SH-SY5Y (cell line): ENCODE measurements at regions not wholly inside any gene's neighbourhood (a gene's known extent, or its start where the extent isn't known, plus 50 kb on each side); places are given as distances from the start of the nearest gene placed in this dataset.

Experiments used
- GATA2 ChIP-seq: IDR thresholded peaks from 2 replicates; pipeline ENCODE4 v1.6.1; 2011; ENCODE audit warnings: mild to moderate bottlenecking, low read depth, low read length
- GATA3 ChIP-seq: IDR thresholded peaks from 2 replicates; pipeline ENCODE4 v1.6.1; 2011; ENCODE audit warnings: low read depth, mild to moderate bottlenecking, low read length, moderate library complexity

DNA sequence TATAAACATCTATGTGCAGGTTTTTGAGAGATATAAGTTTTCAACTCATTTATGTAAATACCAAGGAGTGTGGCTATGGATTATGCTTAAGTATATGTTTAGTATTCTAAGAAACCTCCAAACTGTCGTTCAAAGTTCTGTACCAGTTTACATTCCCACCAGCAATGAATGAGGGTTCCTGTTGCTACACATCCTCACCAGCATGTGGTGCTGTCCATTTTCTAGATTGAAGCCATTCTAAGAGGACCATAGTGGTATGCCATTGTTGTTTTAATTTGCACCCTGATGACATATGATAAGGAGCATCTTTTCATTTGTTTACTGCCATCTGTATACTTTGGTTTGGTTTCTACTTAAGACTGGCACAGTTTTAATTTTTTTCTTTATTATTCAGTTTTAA is 2097.9 kb downstream of the LRRC4C start:
- TF ChIP-seq GATA2 = no peak
- no peak for TF ChIP-seq GATA3

DNA sequence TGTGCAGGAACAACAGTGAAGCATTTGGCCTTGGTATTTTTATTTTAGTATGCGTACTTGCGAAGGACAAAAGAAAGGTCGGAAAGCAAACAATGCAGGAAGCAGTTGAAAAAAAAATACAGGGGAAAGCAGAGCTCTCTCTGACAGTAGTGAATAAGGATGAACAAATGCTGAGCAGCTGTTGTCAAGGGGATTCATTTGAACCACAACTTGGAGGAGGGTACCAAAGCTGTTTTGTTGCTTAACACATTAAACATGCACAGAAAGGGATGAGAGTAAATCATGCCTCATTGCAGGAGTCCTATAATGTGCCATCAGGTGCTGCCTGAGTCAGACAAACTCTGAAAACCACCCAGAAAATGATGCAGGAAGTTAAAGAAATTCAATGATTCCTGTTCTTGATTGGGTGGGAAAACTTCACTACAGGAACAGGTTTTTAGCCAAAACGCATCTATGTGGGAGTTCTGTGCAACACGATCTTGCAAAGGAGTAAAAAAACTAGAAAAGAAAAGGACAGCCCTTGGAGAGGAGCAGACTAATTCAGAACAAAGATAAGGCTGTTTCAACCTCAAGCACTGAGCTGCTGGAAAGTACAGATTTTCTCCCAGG is 2113.5 kb downstream of the LRRC4C start:
- TF ChIP-seq GATA2 (no peak), GATA3 (no peak)

DNA sequence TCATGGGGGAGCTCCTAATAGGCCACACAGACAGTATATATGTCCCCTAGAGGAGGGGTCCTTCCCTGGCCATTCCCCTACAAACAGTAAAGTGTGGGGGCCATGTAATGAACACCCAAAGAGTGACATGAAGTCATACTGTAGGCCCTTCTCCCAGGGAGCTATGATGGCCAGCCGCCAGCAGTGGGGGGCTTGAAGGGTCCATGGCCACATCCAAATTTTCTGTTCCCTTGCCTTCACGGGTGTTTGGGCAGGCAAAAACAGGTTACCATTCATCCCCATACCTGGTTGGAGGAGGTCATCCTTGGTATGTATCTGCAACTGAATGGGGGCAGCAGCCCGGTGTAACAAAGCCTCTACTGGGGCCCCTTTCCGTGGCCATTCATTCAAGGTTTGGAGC is 2118.0 kb downstream of the LRRC4C start:
- no peak for TF ChIP-seq GATA2
- no peak for TF ChIP-seq GATA3

DNA sequence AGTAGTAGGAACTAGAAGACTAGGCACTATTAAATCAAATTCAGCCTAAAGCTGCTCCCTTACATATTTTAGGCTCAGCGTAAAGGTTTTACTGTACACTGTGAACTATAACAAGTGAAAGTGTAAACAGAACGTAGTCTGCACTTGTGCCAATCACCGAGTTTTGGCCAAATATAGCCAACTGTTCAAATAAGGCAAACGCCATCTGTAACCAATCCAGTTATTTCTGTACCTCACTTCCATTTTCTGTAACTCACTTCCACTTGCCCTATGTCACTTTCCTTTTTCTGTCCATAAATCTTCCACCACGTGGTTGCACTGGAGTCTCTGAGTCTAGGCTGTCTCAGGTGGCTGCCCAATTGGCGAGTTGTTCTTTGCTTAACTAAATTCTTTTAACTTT is 2132.2 kb downstream of the LRRC4C start:
- TF ChIP-seq GATA2 = no peak
- TF ChIP-seq GATA3 = no peak

DNA sequence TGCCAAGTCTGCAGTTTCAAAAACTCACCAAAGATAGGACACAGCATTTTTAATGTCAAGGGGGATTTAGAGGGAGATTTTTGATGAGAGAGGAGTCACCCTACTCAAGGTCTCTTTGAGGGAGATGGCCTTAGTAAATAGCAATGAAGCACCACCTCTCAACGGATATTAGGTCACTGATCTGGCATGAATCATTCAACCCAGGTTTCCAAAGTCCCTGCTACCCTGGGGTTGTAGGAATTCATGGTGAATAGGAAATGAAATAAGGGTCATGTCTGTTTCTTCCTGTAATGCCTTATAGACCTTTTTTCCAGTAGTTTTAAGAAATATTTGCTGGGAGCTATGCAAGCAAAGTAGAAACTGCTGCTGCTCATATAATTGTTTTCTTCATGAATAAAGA is 2154.9 kb downstream of the LRRC4C start:
- TF ChIP-seq GATA3 = no peak
- no peak for TF ChIP-seq GATA2

DNA sequence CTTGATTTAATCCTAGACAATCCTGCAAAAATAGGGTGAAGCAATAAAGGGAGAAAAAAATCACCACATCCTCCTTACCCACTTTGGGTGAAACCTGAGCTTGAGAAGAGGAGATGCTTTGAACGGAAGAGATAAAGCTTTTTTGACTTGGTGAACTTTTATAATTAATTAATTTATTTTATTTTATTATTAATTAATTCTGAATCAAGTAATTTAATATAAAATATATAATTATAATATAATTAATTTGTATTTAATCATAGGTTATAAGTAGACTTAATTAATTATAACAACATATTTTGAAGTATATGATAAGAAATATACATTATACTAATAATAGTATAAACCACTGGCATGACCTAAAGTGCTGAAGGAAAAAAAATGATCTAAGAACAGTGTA is 2164.8 kb downstream of the LRRC4C start:
- no peak for TF ChIP-seq GATA2
- no peak for TF ChIP-seq GATA3

DNA sequence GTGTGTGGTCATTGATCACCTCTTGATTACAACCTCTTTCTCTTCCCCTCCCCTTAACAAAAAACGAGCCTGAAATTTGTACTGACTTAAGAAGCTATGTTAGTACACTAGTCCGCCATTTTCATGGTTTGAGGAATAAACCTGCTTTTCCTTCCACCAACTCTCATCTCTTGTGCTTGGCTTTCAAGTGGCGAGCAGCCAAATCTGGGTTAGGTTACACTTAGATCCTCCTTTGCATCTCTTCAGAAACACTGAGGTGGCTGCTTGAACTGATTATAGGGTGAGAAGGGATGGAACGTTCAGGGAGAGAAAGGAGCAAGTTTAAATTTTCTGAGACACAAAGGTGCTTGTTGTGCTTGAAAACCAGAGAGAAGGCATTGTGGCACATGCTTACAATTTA is 2171.4 kb downstream of the LRRC4C start:
- TF ChIP-seq GATA2 = no peak
- no peak for TF ChIP-seq GATA3

DNA sequence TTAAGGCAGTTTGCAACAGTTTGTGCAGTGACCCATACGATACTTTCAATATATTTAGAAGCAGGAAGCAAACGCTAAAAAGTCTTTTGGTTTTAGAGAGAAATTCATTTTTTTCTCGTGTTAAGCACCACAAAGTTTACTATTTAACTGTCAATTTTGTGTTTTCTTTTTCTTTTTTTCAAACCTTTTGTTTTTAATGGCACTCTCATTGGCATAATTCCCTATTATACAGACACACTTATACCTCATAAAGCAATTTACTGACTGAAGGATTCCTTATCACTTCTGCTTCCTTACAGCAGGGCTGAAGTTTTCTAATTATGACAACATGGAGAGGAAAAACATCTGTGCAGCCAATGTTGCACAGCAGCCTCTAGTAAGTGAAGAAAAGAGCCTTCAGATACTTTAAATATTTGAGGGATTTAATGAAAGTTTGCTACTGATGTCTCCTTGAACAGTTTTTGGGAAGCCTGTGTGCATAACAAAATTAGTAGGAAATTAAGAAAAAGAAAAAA is 2191.2 kb downstream of the LRRC4C start:
- TF ChIP-seq GATA2 (no peak), GATA3 (no peak)

DNA sequence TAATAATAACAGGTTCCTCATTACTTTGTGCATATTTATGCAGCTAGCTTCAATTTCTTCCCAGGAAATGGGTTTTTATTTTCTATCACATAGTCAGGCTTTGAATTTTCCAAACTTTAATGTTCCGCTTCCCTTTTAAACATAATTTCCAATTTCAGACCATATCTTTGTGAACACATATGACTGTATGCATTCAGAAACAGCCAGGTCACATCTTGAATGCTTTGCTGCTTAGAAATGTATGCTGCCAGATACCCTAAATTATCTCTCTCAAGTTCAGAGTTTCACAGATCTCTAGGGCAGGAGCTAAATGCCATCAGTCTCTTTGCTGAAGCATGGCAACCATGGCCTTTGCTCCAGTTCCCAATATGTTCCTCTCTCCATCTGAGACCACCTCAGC is 2203.8 kb downstream of the LRRC4C start:
- TF ChIP-seq GATA2 (no peak), GATA3 (no peak)

DNA sequence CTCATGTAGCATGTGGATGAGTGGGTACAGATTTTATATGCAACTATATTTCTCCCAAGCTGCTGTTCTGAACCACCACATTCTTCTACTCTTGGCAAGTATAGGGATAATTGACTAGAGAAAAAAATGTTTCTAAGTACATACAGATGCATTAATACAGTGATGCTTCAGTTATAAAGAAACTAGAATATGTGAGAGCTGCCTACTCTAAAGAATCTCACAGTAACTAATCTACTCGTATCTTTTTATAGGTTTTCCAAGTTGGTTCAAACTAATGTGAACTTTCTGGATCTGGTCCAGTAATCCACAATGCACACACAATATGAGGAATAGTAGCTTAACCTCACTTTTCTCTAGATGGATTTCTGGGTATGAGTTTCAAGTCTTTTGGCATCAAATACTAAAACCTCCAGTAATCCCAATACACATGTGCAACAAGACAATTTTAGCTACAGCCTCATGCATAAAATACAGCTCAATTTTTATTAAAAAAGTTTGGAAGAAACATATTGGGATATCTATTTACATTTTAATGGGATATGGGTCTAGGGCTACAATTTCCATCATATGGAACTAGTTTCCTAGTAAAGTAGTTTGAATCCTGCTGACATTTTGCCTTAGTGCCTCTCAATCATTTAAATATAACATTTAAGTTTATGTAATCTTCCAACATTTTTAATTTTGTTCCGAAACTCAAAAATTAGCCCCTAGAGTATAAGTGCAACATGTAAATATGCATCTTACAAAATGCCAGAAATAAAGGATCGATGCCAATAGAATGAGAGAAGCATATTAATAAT is 2209.7 kb downstream of the LRRC4C start:
- TF ChIP-seq GATA3 (no peak), GATA2 (no peak)

DNA sequence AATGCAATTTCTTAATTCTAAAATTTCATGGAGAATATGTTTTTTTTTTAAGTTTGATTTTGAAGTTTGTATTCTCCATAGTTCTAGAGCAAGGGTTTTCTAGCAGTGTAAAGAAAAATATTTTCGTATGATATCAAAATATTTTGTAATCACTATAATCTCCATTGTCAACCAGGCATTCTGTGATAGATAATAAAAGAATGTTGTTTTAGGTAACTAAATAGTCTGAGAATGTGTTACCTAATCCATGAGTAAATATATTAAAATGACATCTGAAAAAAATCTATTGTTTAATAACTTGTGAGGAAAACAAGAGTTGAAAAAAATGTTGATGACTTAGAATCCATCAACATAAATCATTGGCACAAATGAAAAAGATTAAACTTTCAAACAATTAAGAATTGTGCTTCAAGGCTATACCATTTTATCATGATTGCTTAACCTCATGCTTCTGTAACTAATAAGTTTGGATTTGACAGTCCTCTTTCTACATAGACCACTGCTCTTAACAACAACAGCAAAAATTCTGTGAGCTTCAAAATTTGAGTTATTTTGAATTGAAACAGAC is 2211.8 kb downstream of the LRRC4C start:
- no peak for TF ChIP-seq GATA3
- no peak for TF ChIP-seq GATA2

DNA sequence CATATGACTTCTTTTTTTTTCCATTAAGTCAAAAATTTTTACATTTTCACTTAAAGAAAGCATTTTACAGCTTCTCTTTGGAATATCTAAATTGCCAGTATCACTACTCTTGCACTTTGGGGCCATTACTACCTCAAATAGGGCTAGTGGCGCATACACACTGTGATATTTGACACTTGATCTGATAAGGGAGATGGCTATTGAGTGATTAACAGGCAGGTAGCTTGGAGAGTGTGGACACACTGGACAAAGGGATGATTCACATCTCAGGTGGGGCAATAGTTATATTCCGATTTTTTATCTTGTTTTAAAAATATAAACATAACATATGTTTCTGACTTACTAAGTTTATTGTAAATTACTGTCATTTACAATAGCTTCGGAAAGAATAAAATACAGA is 2219.9 kb downstream of the LRRC4C start:
- no peak for TF ChIP-seq GATA2
- TF ChIP-seq GATA3 = no peak

DNA sequence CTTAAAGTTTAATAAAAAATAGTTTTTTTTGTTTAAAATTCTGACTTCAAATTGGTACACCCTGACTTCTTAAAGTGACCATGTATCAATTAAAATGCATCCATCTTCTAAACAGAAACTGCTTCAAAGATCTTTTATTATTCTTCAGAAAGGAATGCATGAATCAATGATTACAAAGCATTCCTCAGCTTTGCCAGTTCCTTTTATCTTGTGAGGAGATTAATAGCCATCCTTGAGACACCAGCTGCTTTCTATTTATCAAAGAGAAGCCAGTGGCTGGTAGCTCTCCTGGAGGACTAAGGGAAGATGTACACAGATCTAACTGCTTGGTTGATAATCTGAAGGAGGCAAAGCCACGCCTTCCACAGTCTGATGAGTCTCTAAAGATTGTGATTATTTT is 2222.5 kb downstream of the LRRC4C start:
- TF ChIP-seq GATA2 = no peak
- TF ChIP-seq GATA3 = no peak

DNA sequence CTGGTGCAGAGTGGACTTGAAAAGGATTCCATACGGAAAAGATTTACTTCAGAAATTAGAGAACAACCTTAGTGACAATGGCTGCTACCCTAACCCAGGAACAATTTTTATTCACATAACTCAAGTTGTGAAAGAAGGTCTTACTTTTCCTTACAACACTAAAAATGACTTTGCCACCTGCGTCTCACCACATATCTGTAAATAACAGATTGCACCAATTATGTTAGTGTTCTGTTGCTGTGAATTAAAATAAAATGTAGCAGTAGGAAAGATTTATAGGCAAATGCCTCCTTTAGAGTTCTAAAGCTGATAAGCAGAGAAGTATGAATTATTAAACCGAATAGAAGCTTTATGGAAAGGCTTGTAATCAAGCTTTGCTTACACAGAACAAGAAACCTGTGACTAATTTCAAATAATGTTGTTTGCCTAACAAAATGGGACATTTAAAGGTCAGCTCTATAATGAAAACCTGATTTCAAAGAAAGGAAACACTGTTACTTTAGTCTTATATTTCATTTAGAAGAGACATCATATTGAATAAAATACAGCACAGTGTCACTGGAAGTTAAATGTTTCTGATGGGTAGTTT is 2237.8 kb downstream of the LRRC4C start:
- TF ChIP-seq GATA3 (no peak), GATA2 (no peak)

DNA sequence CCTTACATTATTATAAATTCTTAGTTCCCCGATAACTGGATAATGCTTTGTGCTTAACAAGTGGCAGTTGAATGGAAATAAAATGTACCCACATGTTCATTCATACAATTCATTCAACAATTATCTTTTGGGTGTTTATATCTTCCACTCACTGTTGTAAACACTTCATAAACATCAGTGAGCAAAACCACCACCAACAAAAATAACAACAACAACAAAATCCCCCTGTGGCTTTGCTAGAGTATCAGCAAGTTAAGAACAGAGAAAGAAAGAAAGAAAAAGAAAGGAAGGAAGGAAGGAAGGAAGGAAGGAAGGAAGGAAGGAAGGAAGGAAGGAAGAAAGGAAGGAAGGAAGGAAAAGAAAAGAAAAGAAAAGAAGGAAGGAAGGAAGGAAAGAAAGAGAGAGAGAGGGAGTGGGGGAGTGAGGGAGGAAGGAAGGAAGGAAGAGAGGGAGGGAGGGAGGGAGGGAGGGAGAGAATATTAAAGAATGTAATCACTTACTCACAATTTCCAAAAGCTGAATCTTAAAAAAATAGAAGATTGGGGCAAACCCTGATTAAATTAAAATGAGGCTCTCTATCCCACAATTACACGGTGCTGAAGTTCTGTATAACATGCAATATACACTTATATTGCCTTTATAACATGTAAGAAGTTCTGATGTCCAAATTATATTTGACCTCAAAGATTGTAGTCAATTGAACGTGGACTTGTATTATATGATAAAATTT is 2238.8 kb downstream of the LRRC4C start:
- TF ChIP-seq GATA3 (no peak), GATA2 (no peak)
